ENCODE measurements at regions not wholly inside any gene's neighbourhood (a gene's known extent, or its start where the extent isn't known, plus 50 kb on each side); places are given as distances from the start of the nearest gene placed in this dataset.
A peak's percentile ranks its signal among the peaks of the same experiment; 100 is the strongest.

DNA sequence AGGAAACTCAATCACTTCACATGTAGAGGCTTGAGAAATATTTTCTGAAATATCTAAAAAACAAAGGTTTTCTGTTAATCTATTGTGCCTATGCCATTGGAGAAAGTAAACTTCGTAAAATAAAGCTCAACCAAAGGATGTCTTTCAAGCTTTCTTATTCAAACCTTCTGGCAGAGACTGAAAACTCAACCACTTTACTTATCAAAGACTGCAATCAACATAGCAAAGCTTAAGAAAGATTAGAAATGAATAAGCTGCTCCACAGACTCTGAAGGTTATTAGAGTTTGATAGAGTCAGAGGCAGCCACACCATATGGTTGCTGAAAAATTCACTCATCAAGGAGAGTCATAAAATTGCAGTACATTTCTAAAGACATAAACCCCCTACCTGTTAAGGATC is 245.8 kb upstream of the MEOX2 start:
- TF ChIP-seq, protein P1, sequence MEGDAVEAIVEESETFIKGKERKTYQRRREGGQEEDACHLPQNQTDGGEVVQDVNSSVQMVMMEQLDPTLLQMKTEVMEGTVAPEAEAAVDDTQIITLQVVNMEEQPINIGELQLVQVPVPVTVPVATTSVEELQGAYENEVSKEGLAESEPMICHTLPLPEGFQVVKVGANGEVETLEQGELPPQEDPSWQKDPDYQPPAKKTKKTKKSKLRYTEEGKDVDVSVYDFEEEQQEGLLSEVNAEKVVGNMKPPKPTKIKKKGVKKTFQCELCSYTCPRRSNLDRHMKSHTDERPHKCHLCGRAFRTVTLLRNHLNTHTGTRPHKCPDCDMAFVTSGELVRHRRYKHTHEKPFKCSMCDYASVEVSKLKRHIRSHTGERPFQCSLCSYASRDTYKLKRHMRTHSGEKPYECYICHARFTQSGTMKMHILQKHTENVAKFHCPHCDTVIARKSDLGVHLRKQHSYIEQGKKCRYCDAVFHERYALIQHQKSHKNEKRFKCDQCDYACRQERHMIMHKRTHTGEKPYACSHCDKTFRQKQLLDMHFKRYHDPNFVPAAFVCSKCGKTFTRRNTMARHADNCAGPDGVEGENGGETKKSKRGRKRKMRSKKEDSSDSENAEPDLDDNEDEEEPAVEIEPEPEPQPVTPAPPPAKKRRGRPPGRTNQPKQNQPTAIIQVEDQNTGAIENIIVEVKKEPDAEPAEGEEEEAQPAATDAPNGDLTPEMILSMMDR (IDR thresholded peaks at IDR 0.05; ENCODE audit: low read length, missing control alignments) = no peak
- DNase-seq (ENCODE audit: low read depth) = no peak
- H3K4me3 ChIP-seq (replicated peaks; ENCODE audit: low read depth, low read length) = no peak overlapping the region

DNA sequence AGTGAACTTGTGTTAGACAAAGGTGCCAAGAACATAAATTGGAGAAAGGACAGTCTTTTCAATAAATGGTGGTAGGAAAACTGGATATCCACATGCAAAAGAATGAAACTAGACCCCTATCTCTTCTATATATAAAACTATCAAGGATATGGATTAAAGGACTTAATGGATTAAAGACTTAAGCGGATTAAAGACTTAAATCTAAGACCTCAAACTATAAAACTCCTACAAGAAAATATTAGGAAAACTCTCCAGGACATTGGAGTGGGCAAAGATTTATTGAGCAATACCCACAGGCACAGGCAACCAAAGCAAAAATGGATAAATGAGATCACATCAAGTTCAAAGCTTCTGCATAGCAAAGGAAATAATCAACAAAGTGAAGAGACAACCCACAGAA is 242.9 kb upstream of the MEOX2 start:
- no peak overlapping the region for H3K4me3 ChIP-seq (replicated peaks; ENCODE audit: low read depth, low read length)
- no peak for DNase-seq (ENCODE audit: low read depth)
- TF ChIP-seq, protein P1 (IDR thresholded peaks at IDR 0.05; ENCODE audit: low read length, missing control alignments) = no peak

DNA sequence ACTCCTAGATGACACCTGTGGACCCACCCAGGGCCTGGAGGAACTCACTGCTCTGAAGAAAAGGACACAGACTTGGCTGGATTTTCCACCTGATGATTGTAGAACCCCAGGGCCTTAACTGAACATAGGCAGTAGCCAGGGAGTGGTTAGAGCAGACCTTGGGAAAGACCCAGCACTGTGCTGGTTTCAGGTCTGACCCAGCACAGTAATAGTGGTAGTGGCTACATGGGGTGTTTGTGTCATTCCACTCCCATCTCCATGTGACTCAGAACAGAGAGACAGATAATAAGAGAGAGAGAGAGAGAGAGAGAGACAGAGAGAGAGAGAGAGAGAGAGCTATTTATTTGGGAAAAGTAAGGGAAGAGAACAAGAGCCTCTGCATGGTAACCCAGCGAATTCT is 239.1 kb upstream of the MEOX2 start:
- TF ChIP-seq, protein P1 (IDR thresholded peaks at IDR 0.05; ENCODE audit: low read length, missing control alignments) = no peak
- H3K4me3 ChIP-seq (replicated peaks; ENCODE audit: low read depth, low read length) = no peak overlapping the region
- DNase-seq (ENCODE audit: low read depth) = no peak

DNA sequence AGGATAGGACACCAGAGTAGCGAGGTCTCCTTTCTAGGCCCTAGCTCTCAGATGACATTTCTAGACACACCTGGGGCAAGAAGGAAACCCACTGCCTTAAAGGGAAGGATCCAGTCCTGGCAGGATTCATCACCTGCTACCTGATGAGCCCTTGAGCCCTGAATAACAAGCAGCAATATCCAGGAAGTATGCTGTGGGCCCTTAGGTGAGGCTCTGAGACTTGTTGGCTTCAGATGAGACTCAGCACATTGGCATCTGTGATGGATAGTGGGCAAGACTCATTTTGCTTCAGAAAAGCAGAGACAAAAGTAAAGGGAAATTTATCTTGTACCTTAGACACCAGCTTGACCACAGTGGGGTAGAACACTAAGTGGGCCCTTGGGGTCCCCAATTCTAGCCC is 238.4 kb upstream of the MEOX2 start:
- no peak overlapping the region for H3K4me3 ChIP-seq (replicated peaks; ENCODE audit: low read depth, low read length)
- DNase-seq (ENCODE audit: low read depth) = no peak
- TF ChIP-seq, protein P1 (IDR thresholded peaks at IDR 0.05; ENCODE audit: low read length, missing control alignments) = no peak

DNA sequence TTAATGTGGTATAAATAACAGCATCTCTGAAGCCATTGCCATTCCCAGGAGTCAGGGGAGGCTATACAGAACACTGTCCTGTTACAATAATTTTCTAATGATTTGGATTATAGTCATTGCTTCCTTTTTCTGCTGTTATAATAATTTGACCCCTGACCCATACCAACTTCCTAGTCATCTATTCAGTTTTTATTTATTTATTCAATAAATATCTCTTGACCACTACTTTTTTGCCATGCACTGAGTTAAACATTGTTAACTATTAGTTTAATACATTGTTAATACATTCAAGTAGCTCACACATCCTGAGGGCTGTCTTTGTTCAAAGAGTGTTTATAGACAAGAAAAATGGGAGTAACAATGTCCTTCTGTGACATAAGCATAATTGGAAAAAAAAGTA is 235.5 kb upstream of the MEOX2 start:
- TF ChIP-seq, protein P1 (IDR thresholded peaks at IDR 0.05; ENCODE audit: low read length, missing control alignments) = no peak
- no peak overlapping the region for H3K4me3 ChIP-seq (replicated peaks; ENCODE audit: low read depth, low read length)
- no peak for DNase-seq (ENCODE audit: low read depth)

DNA sequence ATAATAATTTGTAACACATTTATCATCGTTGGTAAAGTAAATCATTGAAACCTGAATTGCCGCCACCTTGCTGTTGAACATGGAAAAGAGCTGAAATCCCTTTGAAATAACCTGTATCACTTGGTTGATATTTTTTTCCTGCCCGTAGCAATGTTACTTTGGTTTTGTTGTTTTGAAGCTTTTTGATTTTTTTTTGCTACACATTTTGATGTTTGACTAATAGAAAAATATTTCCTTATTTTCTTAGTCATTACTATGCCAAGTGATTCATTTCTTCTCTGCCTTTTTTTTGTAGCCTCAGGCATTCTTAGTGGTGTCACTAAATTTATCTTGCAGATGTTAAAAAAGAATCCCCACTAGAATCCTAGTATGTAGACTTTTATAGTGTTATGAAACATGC is 235.1 kb upstream of the MEOX2 start:
- TF ChIP-seq, protein P1 (IDR thresholded peaks at IDR 0.05; ENCODE audit: low read length, missing control alignments) = peak; percentile 4
- H3K4me3 ChIP-seq (replicated peaks; ENCODE audit: low read depth, low read length) = no peak overlapping the region
- DNase-seq (ENCODE audit: low read depth) = peak; percentile 31

DNA sequence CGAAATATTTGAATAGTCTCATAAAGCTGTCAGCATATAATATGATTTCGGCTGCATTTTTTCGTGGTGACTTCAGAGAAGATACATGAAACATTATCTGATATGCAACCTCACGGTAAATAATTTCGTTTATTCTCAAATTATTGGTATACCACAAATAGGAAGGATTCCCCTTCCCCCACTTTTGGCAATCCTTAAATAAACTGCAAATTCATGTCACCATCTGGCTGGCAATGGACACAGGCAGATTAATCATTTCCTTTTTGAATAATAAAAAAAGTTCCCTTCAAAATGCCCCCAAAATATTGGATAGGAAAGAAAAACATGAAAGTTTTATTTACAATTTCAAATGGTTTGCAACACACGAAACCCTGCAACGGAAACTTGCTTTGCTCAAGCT is 234.5 kb upstream of the MEOX2 start:
- TF ChIP-seq, protein P1 (IDR thresholded peaks at IDR 0.05; ENCODE audit: low read length, missing control alignments) = no peak
- no peak for DNase-seq (ENCODE audit: low read depth)
- no peak overlapping the region for H3K4me3 ChIP-seq (replicated peaks; ENCODE audit: low read depth, low read length)

Measured in fibroblast of pulmonary artery (primary cell).